ENCODE measurements at regions not wholly inside any gene's neighbourhood (a gene's known extent, or its start where the extent isn't known, plus 50 kb on each side); places are given as distances from the start of the nearest gene placed in this dataset.

- no peak for TF ChIP-seq CSRNP3 (CRISPR knock-in tag; IDR thresholded peaks at IDR 0.05)
- no peak for TF ChIP-seq ZFP3 (CRISPR knock-in tag; IDR thresholded peaks at IDR 0.05)
Measured at GRCh38 chr22:49505337-49506009, 322.2 kb downstream of the BRD1 start (continued).

- ATAC-seq, result no peak
- no peak for TF ChIP-seq CREB5 (CRISPR knock-in tag; IDR thresholded peaks at IDR 0.05; ENCODE audit: low read depth)
Measured at GRCh38 chr22:49503896-49504521, 323.7 kb downstream of the BRD1 start.

GRCh38 chr22:49503321-49503720 is 324.4 kb downstream of the BRD1 start:
- TF ChIP-seq GLIS3 (CRISPR knock-in tag; IDR thresholded peaks at IDR 0.05) (no peak), ARNTL (CRISPR knock-in tag; IDR thresholded peaks at IDR 0.05; ENCODE audit: borderline replicate concordance, low read depth) (no peak), TSHZ2 (CRISPR knock-in tag; IDR thresholded peaks at IDR 0.05) (no peak), TOX (CRISPR knock-in tag; IDR thresholded peaks at IDR 0.05; ENCODE audit: borderline replicate concordance) (no peak), BACH2 (CRISPR knock-in tag; IDR thresholded peaks at IDR 0.05; ENCODE audit: borderline replicate concordance) (no peak), PATZ1 (CRISPR knock-in tag; IDR thresholded peaks at IDR 0.05; ENCODE audit: borderline replicate concordance) (no peak), TCF4 (CRISPR knock-in tag; IDR thresholded peaks at IDR 0.05; ENCODE audit: borderline replicate concordance) (no peak), PPARA (CRISPR knock-in tag; IDR thresholded peaks at IDR 0.05; ENCODE audit: borderline replicate concordance) (no peak), ESRRG (CRISPR knock-in tag; IDR thresholded peaks at IDR 0.05) (no peak), ZNF70 (CRISPR knock-in tag; IDR thresholded peaks at IDR 0.05) (no peak), ISL1 (CRISPR knock-in tag; IDR thresholded peaks at IDR 0.05) (no peak), ZFP30 (CRISPR knock-in tag; IDR thresholded peaks at IDR 0.05) (no peak), CSDC2 (CRISPR knock-in tag; IDR thresholded peaks at IDR 0.05) (no peak), ZFP3 (CRISPR knock-in tag; IDR thresholded peaks at IDR 0.05) (no peak)
- ATAC-seq, result no peak

- no peak for ATAC-seq
- no peak for TF ChIP-seq ZNF8 (CRISPR knock-in tag; IDR thresholded peaks at IDR 0.05)
- no peak for TF ChIP-seq CSRNP3 (CRISPR knock-in tag; IDR thresholded peaks at IDR 0.05)
- TF ChIP-seq ZFP3 (CRISPR knock-in tag; IDR thresholded peaks at IDR 0.05), result no peak
- no peak for TF ChIP-seq PPARA (CRISPR knock-in tag; IDR thresholded peaks at IDR 0.05; ENCODE audit: borderline replicate concordance)
Measured at GRCh38 chr22:49502126-49502826, 325.4 kb downstream of the BRD1 start.

All from SK-N-SH treated with all-trans-retinoic acid at 6 μM for 48 hours (cell line).